ENCODE measurements at regions not wholly inside any gene's neighbourhood (a gene's known extent, or its start where the extent isn't known, plus 50 kb on each side); places are given as distances from the start of the nearest gene placed in this dataset.
"Not testable (repeated sequence)": the region's sequence is repeated elsewhere in the genome, so short reads cannot be mapped to it uniquely, and the experiment has no call there.

DNA sequence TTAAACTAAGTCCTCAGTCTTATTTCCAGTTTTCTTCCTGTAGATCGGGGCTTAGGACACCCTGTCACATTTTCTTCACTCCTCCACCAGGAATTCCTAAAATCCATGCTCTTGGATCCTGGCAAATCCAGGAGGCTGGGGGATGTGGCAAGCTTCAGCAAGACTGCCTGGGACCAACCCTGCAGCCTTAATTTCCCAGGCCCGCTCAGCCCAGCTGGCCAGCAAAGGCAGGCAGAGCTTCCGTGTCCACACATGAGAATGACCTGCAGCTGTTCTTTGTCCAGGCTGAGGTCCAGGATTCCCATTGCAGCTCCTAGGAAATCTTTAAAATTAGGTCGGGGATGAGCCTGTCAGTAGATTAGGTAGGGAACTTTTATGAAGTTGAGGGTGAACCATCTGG lies 146.7 kb downstream of the OR4F15 start:
- not testable (repeated sequence) for TF ChIP-seq ZFP3 (CRISPR knock-in tag; IDR thresholded peaks at IDR 0.05); TCF4 (CRISPR knock-in tag; IDR thresholded peaks at IDR 0.05; ENCODE audit: borderline replicate concordance); ZNF8 (CRISPR knock-in tag; IDR thresholded peaks at IDR 0.05)
